Colonic mucosa (tissue), 4 donors: ENCODE measurements at regions not wholly inside any gene's neighbourhood (a gene's known extent, or its start where the extent isn't known, plus 50 kb on each side); places are given as distances from the start of the nearest gene placed in this dataset.

ENCODE experiments used
- DNase-seq: peaks from one replicate; pipeline ENCODE4 v3.0.0-alpha.2; 2020
- H3K27ac ChIP-seq: fragments of 200-600 bp; one replicate; pipeline ENCODE4 v1.8.0; 2021
- H3K27me3 ChIP-seq: fragments of 200-600 bp; one replicate; pipeline ENCODE4 v1.8.0; 2021
- H3K36me3 ChIP-seq: fragments of 200-600 bp; one replicate; pipeline ENCODE4 v1.8.0; 2021
- H3K4me1 ChIP-seq: fragments of 200-600 bp; one replicate; pipeline ENCODE4 v1.8.0; 2021; ENCODE audit warnings: mild to moderate bottlenecking
- H3K4me3 ChIP-seq: fragments of 200-600 bp; one replicate; pipeline ENCODE4 v1.8.0; 2021
- H3K9ac ChIP-seq, 2 donors: one replicate each; pipeline ENCODE4 v1.7.0; 2013; ENCODE audit warnings: control low read depth in 2 of 2, low read depth in 2 of 2, low read length in 2 of 2
- H3K9me3 ChIP-seq: fragments of 200-600 bp; one replicate; pipeline ENCODE4 v1.8.0; 2021
- intact Hi-C: fragments of 100-400 bp; cut with DNase I; formaldehyde crosslinking; loops from one replicate; pipeline ENCODE4 v1.14.1; 2022
- TF ChIP-seq, protein P1 (sequence below): fragments of 200-600 bp; IDR thresholded peaks from one replicate; pipeline ENCODE4 v1.8.0; 2022; ENCODE audit warnings: antibody characterized with exemption, mild to moderate bottlenecking
- donor health status: healthy.
- donor health status: DM: no; HTN: no; CAD: no.
- donor health status: DM: no; HTN: no; CAD: no.

DNA sequence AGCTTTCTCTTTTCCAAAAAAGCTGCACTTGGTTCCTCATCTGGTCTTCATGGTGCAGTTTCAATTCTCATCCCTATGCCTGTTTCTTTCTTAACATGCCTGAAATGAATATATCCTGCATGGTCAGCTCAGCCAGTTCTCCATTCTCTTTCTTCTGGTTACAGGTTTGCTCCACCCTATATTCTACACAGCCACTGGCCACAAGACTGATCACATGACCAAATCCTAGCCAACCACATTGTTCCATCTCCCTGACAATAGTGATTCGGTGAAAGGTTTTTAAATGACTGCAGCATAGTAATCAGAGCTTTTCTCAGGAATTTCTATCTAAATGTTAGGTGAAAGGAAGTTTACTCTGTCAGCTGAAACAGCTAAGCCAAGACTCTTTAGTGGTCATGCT is 891.4 kb downstream of the METTL15 start:
- Histone ChIP-seq H3K27me3 (no peaks in the 10 kb centered on the region), H3K4me1 (no peaks in the 10 kb centered on the region), H3K4me3 (no peak overlapping the region), H3K9me3 (no peaks in the 10 kb centered on the region), H3K27ac (no peak overlapping the region), H3K9ac (no peak overlapping the region), H3K36me3 (no peaks in the 10 kb centered on the region)
- TF ChIP-seq, protein P1, sequence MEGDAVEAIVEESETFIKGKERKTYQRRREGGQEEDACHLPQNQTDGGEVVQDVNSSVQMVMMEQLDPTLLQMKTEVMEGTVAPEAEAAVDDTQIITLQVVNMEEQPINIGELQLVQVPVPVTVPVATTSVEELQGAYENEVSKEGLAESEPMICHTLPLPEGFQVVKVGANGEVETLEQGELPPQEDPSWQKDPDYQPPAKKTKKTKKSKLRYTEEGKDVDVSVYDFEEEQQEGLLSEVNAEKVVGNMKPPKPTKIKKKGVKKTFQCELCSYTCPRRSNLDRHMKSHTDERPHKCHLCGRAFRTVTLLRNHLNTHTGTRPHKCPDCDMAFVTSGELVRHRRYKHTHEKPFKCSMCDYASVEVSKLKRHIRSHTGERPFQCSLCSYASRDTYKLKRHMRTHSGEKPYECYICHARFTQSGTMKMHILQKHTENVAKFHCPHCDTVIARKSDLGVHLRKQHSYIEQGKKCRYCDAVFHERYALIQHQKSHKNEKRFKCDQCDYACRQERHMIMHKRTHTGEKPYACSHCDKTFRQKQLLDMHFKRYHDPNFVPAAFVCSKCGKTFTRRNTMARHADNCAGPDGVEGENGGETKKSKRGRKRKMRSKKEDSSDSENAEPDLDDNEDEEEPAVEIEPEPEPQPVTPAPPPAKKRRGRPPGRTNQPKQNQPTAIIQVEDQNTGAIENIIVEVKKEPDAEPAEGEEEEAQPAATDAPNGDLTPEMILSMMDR: no peak
- no peak for DNase-seq
- intact Hi-C loops: no loop called here

DNA sequence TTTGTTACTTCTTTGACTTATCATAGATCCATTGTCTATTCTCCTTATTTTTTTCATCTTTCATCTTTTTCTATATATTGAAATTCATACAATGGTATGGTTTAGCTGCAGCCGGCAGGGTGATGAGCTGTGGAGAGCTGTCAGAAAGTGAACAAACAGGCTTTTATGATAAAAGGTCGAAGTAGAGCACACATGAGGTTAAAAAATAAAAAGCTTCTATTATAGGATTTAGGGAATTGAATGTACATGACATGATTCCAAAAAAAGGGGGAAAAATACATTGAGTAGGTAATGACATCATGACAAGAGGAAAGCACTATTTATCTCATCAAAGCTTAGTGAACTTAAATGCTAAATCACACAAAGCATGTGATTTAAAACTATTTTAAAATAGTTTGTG is 884.8 kb downstream of the METTL15 start:
- Histone ChIP-seq H3K9me3 (no peaks in the 10 kb centered on the region), H3K4me1 (no peaks in the 10 kb centered on the region), H3K27me3 (no peaks in the 10 kb centered on the region), H3K36me3 (no peaks in the 10 kb centered on the region), H3K9ac (no peak overlapping the region), H3K4me3 (no peak overlapping the region), H3K27ac (no peak overlapping the region)
- TF ChIP-seq, protein P1: no peak
- intact Hi-C loops: no loop called here
- DNase-seq: no peak

DNA sequence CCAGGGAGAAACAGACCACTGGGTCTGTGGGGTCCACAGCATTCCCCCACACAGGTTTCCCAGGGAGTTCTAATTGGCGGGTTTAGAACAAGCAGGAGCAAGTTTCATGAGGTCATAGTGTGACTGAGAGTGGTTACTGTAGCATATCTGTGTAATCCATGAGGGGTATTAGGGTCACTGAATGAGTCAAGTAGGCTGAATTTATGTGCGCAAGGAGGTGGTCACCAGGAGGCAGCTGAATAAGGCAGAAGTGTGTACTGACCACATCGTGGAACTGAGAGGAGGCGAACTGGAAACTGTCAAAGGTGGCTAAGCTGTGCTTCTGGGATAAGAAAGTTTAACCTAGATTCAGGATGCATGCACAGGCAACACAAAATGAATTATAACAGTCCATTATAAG is 876.0 kb downstream of the METTL15 start:
- H3K9me3 ChIP-seq: no peaks in the 10 kb centered on the region
- H3K4me3 ChIP-seq: no peak overlapping the region
- intact Hi-C loops: no loop called here
- H3K4me1 ChIP-seq: no peaks in the 10 kb centered on the region
- no peak for DNase-seq
- H3K27ac ChIP-seq: no peak overlapping the region
- TF ChIP-seq, protein P1: no peak
- H3K27me3 ChIP-seq: no peaks in the 10 kb centered on the region
- no peak overlapping the region for H3K9ac ChIP-seq
- no peaks in the 10 kb centered on the region for H3K36me3 ChIP-seq

DNA sequence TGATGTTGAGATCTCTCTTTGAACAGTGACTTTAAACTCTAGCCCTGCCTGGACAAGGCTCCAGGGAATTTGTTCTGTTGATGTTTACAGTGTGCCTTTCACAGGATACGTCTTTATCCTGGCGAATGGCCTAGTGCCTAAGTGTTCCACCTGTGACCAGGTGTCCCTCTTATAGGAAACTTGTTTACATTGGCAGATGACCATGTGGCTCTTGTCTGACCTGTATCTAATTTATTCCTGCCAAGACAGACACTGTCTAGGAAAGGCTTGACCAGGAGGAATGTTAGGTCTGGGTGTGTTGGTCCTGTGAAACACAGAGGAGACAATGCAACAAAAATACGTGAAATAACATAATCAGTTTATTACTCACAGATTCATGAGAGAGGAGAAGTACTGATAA is 875.6 kb downstream of the METTL15 start:
- no peaks in the 10 kb centered on the region for H3K9me3 ChIP-seq
- H3K4me1 ChIP-seq: no peaks in the 10 kb centered on the region
- DNase-seq: no peak
- H3K4me3 ChIP-seq: no peak overlapping the region
- no peaks in the 10 kb centered on the region for H3K27me3 ChIP-seq
- TF ChIP-seq, protein P1: no peak
- H3K27ac ChIP-seq: no peak overlapping the region
- H3K36me3 ChIP-seq: no peaks in the 10 kb centered on the region
- H3K9ac ChIP-seq: no peak overlapping the region
- intact Hi-C loops: no loop called here

DNA sequence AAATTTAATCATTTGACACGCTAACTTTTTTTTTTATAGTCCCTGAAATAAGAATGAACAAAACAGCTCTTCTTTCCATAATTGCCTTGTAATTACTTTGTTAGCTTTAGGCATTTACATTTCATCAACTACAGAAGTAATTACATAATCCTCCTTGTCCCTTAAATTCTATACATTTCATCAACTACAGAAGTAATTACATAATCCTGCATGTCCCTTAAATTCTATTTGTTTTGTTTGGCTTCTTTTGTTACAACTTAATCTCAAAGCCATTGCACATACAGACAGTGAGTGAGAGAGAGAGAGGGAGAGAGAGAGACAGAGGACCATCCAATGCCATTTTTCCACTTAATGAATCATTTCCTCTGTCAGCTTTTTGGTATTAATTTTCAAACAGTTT is 873.2 kb downstream of the METTL15 start:
- no peaks in the 10 kb centered on the region for H3K36me3 ChIP-seq
- H3K9me3 ChIP-seq: no peaks in the 10 kb centered on the region
- DNase-seq: no peak
- no peaks in the 10 kb centered on the region for H3K4me1 ChIP-seq
- H3K27ac ChIP-seq: no peak overlapping the region
- H3K4me3 ChIP-seq: no peak overlapping the region
- no peaks in the 10 kb centered on the region for H3K27me3 ChIP-seq
- H3K9ac ChIP-seq: no peak overlapping the region
- intact Hi-C loops: no loop called here
- TF ChIP-seq, protein P1: no peak

DNA sequence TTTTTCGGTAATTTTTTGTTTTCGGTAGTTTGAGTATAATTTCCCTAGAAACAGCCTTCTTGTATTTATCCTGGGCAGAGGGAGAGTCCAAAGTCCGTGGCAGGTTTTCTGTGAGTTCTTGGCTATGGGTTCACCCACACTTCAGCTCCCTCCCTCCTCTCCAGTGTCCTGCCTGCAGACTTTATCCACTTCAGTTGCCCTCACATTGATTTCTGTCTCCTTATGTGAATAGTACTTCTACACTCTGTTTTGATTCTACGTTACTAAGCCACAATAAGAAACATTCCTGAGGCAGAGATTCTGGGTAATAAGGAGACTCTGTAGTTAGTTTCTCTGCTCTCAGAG is 868.6 kb downstream of the METTL15 start:
- Histone ChIP-seq H3K36me3 (no peaks in the 10 kb centered on the region), H3K9ac (no peak overlapping the region), H3K27me3 (no peaks in the 10 kb centered on the region), H3K4me3 (no peak overlapping the region), H3K27ac (no peak overlapping the region), H3K9me3 (no peaks in the 10 kb centered on the region), H3K4me1 (no peaks in the 10 kb centered on the region)
- TF ChIP-seq, protein P1: no peak
- intact Hi-C loops: no loop called here
- DNase-seq: no peak
